ENCODE measurements at regions not wholly inside any gene's neighbourhood (a gene's known extent, or its start where the extent isn't known, plus 50 kb on each side); places are given as distances from the start of the nearest gene placed in this dataset.

- DNase-seq, result no peak
Observed at GRCh38 chr12:66859751-66860440, 181.0 kb upstream of the GRIP1 start.

- DNase-seq, result peak; percentile 26
Observed at GRCh38 chr12:66860752-66861750, 182.2 kb upstream of the GRIP1 start.

GRCh38 chr12:66862356-66862985, 183.6 kb upstream of the GRIP1 start:
- no peak for DNase-seq

GRCh38 chr12:66863276-66863675, 184.4 kb upstream of the GRIP1 start:
- DNase-seq, result no peak

- DNase-seq, result no peak
Observed at GRCh38 chr12:66877925-66878324, 199.0 kb upstream of the GRIP1 start.

- DNase-seq, result no peak
Observed at GRCh38 chr12:66879409-66879808, 200.5 kb upstream of the GRIP1 start.

GRCh38 chr12:66881386-66881785, 202.5 kb upstream of the GRIP1 start:
- no peak for DNase-seq

- no peak for DNase-seq
Observed at GRCh38 chr12:66884091-66884490, 205.2 kb upstream of the GRIP1 start.

GRCh38 chr12:66885115-66885875, 206.4 kb upstream of the GRIP1 start:
- no peak for DNase-seq

- DNase-seq, result no peak
Observed at GRCh38 chr12:66896797-66897196, 217.9 kb upstream of the GRIP1 start.

- no peak for DNase-seq
Observed at GRCh38 chr12:66898700-66899469, 220.0 kb upstream of the GRIP1 start.

- no peak for DNase-seq
Observed at GRCh38 chr12:66899588-66899987, 220.7 kb upstream of the GRIP1 start.

- DNase-seq, result peak; percentile 47
Observed at GRCh38 chr12:66900616-66901015, 221.7 kb upstream of the GRIP1 start.

- no peak for DNase-seq
Observed at GRCh38 chr12:66901138-66901932, 222.5 kb upstream of the GRIP1 start.

GRCh38 chr12:66902020-66902419, 223.1 kb upstream of the GRIP1 start:
- no peak for DNase-seq

GRCh38 chr12:66903782-66904396, 225.0 kb upstream of the GRIP1 start:
- no peak for DNase-seq

- no peak for DNase-seq
Observed at GRCh38 chr12:66905201-66905600, 226.3 kb upstream of the GRIP1 start.

- DNase-seq, result no peak
Observed at GRCh38 chr12:66910366-66910974, 231.6 kb upstream of the GRIP1 start.

- DNase-seq, result no peak
Observed at GRCh38 chr12:66915306-66915904, 236.5 kb upstream of the GRIP1 start.

GRCh38 chr12:66916189-66916588, 237.3 kb upstream of the GRIP1 start:
- no peak for DNase-seq
